Hepatocyte (in vitro differentiated cells): ENCODE measurements at regions not wholly inside any gene's neighbourhood (a gene's known extent, or its start where the extent isn't known, plus 50 kb on each side); places are given as distances from the start of the nearest gene placed in this dataset.
"Not testable (repeated sequence)": the region's sequence is repeated elsewhere in the genome, so short reads cannot be mapped to it uniquely, and the experiment has no call there.

Experiments used
- DNase-seq: peaks from one replicate; pipeline ENCODE4 v3.0.0-alpha.2; 2016; ENCODE audit warnings: low spot score
- H2AFZ ChIP-seq: fragments of 200-600 bp; sonication (generic); 2 replicates; pipeline ENCODE4 v1.6.0; 2016; ENCODE audit warnings: antibody characterized with exemption, mild to moderate bottlenecking
- H3K27ac ChIP-seq: fragments of 200-600 bp; sonication (generic); 2 replicates; pipeline ENCODE4 v1.5.1; 2016; ENCODE audit warnings: mild to moderate bottlenecking
- H3K27me3 ChIP-seq: fragments of 200-600 bp; sonication (generic); 2 replicates; pipeline ENCODE4 v1.6.1; 2016
- H3K36me3 ChIP-seq: fragments of 200-600 bp; sonication (generic); replicated peaks from 2 replicates; pipeline ENCODE4 v1.5.1; 2016; ENCODE audit warnings: low read depth; ENCODE audit not compliant: insufficient read depth
- H3K4me1 ChIP-seq: fragments of 200-600 bp; sonication (generic); 2 replicates; pipeline ENCODE4 v1.5.1; 2016; ENCODE audit warnings: mild to moderate bottlenecking, moderate library complexity; ENCODE audit not compliant: insufficient read depth
- H3K4me2 ChIP-seq: fragments of 200-600 bp; sonication (generic); 2 replicates; pipeline ENCODE4 v1.6.0; 2016
- H3K4me3 ChIP-seq: fragments of 200-600 bp; sonication (generic); 2 replicates; pipeline ENCODE4 v1.5.1; 2016; ENCODE audit warnings: mild to moderate bottlenecking
- H3K79me2 ChIP-seq: fragments of 200-600 bp; sonication (generic); 2 replicates; pipeline ENCODE4 v1.6.0; 2017; ENCODE audit warnings: mild to moderate bottlenecking
- H3K9me2 ChIP-seq: fragments of 200-600 bp; sonication (generic); replicated peaks from 2 replicates; pipeline ENCODE4 v1.6.0; 2017; ENCODE audit warnings: mild to moderate bottlenecking; ENCODE audit not compliant: insufficient read depth
- H3K9me3 ChIP-seq: fragments of 200-600 bp; sonication (generic); 2 replicates; pipeline ENCODE4 v1.5.1; 2016; ENCODE audit warnings: low read depth, mild to moderate bottlenecking
- H4K20me1 ChIP-seq: fragments of 200-600 bp; sonication (generic); 2 replicates; pipeline ENCODE4 v1.6.0; 2016; ENCODE audit warnings: mild to moderate bottlenecking; ENCODE audit not compliant: insufficient read depth, poor library complexity, severe bottlenecking
- EZH2 ChIP-seq: fragments of 200-600 bp; sonication (generic); IDR thresholded peaks from 2 replicates; pipeline ENCODE4 v1.6.1; 2016; ENCODE audit warnings: antibody characterized with exemption, mild to moderate bottlenecking, borderline replicate concordance
- EZH2phosphoT487 ChIP-seq: fragments of 200-600 bp; sonication (generic); IDR thresholded peaks from one replicate; pipeline ENCODE4 v1.6.1; 2018; ENCODE audit warnings: antibody characterized with exemption, mild to moderate bottlenecking, low read depth, moderate library complexity; ENCODE audit not compliant: unreplicated experiment, severe bottlenecking
- WGBS: methylation state at CpG from one replicate; pipeline ENCODE4 v1.1.6; 2016; ENCODE audit warnings: low lambda C conversion rate; ENCODE audit errors: missing lambda C conversion rate; 5-methylcytosine and 5-hydroxymethylcytosine counted together
- TF ChIP-seq, protein P1 (sequence below): fragments of 200-600 bp; sonication (generic); IDR thresholded peaks from 2 replicates; pipeline ENCODE4 v1.5.1; 2016; ENCODE audit warnings: antibody characterized with exemption, mild to moderate bottlenecking; ENCODE audit not compliant: poor library complexity

DNA sequence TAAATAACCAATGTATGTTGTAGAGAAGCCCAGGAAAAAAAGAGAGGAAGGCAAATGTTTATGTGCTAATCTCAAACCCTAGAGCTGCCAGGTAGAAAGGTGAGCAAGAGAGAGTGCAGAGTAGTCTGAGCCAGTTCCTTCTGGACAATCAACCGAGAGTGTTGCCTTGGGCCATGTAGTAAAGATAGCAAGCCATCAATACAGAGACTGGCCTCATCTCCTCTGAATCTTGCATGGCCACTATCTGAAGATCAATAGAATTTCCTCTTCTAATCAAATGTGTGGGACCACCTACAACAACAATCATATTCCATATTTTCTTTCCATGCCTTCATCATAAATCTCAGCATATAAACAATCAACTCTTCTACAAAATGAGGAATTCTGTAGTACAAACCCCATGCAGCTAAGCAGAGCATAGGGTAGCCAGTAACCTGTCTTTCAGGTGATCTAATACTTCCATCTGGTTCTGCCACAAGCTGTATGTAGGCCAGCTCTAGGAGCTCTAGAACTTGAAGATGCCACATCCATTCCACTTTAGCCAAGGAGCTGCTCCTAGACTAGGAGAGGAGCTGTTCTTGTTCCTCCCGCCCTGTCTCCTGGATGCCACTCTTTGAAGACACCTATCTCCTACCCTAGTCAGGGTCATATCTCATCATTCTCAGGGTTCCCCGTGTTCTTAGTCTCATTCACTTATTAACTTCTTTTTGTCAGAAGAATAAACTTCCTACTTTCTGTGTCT, 75.8 kb upstream of the SLC38A4 start:
- Histone ChIP-seq H2AFZ (no peak overlapping the region), H3K4me1 (peaks cover 4% of the 10 kb centered on the region), H3K79me2 (no peaks in the 10 kb centered on the region), H3K9me3 (no peaks in the 10 kb centered on the region), H4K20me1 (no peaks in the 10 kb centered on the region), H3K4me3 (no peak overlapping the region), H3K4me2 (no peak overlapping the region), H3K27me3 (no peaks in the 10 kb centered on the region), H3K36me3 (no peaks in the 10 kb centered on the region), H3K9me2 (no peaks in the 10 kb centered on the region), H3K27ac (no peak overlapping the region)
- WGBS, result 57% methylated on average over 3 of the region's 3 CpGs
- no peak for DNase-seq
- no peak for TF ChIP-seq EZH2phosphoT487
- TF ChIP-seq, protein P1, sequence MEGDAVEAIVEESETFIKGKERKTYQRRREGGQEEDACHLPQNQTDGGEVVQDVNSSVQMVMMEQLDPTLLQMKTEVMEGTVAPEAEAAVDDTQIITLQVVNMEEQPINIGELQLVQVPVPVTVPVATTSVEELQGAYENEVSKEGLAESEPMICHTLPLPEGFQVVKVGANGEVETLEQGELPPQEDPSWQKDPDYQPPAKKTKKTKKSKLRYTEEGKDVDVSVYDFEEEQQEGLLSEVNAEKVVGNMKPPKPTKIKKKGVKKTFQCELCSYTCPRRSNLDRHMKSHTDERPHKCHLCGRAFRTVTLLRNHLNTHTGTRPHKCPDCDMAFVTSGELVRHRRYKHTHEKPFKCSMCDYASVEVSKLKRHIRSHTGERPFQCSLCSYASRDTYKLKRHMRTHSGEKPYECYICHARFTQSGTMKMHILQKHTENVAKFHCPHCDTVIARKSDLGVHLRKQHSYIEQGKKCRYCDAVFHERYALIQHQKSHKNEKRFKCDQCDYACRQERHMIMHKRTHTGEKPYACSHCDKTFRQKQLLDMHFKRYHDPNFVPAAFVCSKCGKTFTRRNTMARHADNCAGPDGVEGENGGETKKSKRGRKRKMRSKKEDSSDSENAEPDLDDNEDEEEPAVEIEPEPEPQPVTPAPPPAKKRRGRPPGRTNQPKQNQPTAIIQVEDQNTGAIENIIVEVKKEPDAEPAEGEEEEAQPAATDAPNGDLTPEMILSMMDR, result no peak
- no peak for TF ChIP-seq EZH2

DNA sequence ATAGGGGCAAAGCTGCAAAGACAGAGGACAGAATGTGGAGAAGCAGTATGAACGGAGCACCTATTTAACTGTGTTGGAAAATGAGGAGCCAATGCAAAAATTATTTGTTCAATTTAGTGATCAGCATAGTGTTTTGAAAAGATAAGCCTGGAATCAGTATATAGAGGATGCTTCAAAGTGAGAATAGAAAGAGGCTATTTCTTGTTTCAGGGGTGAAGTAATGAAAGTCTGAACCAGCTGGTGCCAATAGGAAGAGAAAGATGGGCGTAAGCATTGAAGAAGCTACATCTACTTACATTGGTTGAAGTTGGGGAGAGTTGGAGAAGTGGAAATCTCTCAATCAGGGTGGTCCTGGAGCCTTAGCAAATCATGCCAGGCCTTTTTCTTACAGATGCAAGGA, 77.3 kb upstream of the SLC38A4 start:
- H2AFZ ChIP-seq, result no peak overlapping the region

DNA sequence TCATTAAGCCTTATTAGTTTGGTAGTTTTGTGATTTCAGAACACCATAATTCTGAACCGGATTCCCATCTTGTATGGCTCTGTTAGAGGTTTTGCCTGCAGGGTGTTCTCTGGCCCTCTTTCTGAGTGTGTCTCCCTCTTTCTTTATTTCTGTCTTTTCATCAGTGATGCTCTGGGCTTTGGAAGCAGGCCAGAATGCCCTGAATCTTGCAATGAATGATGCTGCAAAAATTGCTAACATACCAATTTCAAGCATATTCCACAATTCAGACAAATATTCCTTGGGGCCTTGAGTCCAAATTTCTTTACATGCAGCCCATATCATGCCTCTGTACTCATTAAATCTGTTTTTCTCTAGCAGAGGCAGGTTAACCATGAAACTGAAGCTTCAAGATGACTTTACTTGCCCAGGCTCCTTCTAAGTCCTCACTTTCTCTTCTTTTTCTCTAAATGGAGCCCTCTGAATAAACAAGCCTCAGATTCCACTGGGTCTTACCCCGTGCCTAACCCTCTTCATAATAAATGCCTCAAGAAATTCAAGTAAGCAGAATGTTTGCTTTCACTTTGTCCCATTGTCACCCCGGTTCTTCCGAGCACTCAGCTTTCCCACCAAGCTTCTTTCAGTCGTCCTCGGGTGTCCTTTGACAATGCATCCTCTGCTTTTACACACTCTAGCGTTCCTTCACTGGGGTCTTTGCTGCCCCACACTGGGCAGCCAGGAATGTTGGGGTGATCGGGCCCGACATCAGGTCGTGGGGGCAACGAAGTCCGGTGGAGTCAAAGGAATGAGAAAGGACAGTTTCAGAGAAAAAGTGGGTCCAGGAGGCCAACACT, 78.8 kb upstream of the SLC38A4 start:
- Histone ChIP-seq H3K4me2 (no peak overlapping the region), H3K36me3 (no peaks in the 10 kb centered on the region), H3K9me2 (no peaks in the 10 kb centered on the region), H2AFZ (no peak overlapping the region), H3K9me3 (no peaks in the 10 kb centered on the region), H3K27ac (peak overlapping the region; percentile 31), H3K4me1 (peaks cover 4% of the 10 kb centered on the region), H3K79me2 (no peaks in the 10 kb centered on the region), H3K27me3 (no peaks in the 10 kb centered on the region), H3K4me3 (no peak overlapping the region), H4K20me1 (no peaks in the 10 kb centered on the region)
- DNase-seq, result no peak
- no peak for TF ChIP-seq EZH2phosphoT487
- no peak for TF ChIP-seq EZH2
- TF ChIP-seq, protein P1, result no peak
- 88% methylated on average over 12 of the region's 12 CpGs for WGBS

More for the DNA sequence above, 77.3 kb upstream of the SLC38A4 start:
- no peak for DNase-seq
- H3K4me3 ChIP-seq, result no peak overlapping the region
- H3K27ac ChIP-seq, result no peak overlapping the region
- H3K9me2 ChIP-seq, result no peaks in the 10 kb centered on the region
- 98% methylated on average over 2 of the region's 2 CpGs for WGBS
- H3K79me2 ChIP-seq, result no peaks in the 10 kb centered on the region
- no peaks in the 10 kb centered on the region for H4K20me1 ChIP-seq
- H3K4me1 ChIP-seq, result peaks cover 4% of the 10 kb centered on the region
- H3K36me3 ChIP-seq, result no peaks in the 10 kb centered on the region
- H3K4me2 ChIP-seq, result no peak overlapping the region
- no peaks in the 10 kb centered on the region for H3K9me3 ChIP-seq
- no peaks in the 10 kb centered on the region for H3K27me3 ChIP-seq
- TF ChIP-seq EZH2, result no peak
- TF ChIP-seq EZH2phosphoT487, result no peak
- TF ChIP-seq, protein P1, result no peak

DNA sequence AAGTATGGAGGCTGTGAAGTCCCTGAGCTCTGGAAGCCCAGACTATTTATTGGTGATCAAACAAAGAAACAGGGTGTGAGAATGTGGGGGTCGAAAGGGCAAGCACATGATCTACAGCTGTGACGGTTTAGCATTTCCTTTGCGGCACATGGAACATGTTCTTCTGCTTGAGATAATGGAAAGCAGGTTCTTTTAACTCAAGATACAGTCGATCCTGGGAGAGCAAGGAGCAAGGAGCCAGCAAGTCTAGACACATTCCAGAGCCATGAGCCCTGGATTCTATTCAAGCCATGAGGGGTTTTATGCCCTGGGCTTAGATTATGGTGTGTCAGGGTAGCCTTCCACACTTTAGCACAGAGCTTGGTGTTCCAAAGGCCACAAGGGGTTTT, 79.4 kb upstream of the SLC38A4 start:
- not testable (repeated sequence) for H3K36me3 ChIP-seq, H3K4me2 ChIP-seq, H3K9me2 ChIP-seq, H4K20me1 ChIP-seq, H3K9me3 ChIP-seq, DNase-seq, H3K79me2 ChIP-seq, H2AFZ ChIP-seq, H3K4me1 ChIP-seq, H3K4me3 ChIP-seq, H3K27me3 ChIP-seq
- H3K27ac ChIP-seq, result peak overlapping the region; percentile 31
- 37% methylated on average over 4 of the region's 4 CpGs for WGBS
